ENCODE measurements at regions not wholly inside any gene's neighbourhood (a gene's known extent, or its start where the extent isn't known, plus 50 kb on each side); places are given as distances from the start of the nearest gene placed in this dataset.
A peak's percentile ranks its signal among the peaks of the same experiment; 100 is the strongest.

GRCh38 chr2:194549387-194549786, 1107.6 kb upstream of the SLC39A10 start:
- Histone ChIP-seq H3K27me3 (ENCODE audit: control insufficient read depth, insufficient read depth, low read length) (no peaks in the 10 kb centered on the region), H3K4me1 (ENCODE audit: control insufficient read depth in 2 of 3, insufficient read depth in 2 of 3, low read depth in 1 of 3, low read length in 3 of 3) (no peaks in the 10 kb centered on the region), H3K27ac (ENCODE audit: low read depth in 2 of 2, low read length in 2 of 2) (no peak overlapping the region), H3K4me3 (ENCODE audit: low read length in 3 of 3) (no peak overlapping the region), H3K36me3 (ENCODE audit: control insufficient read depth in 2 of 3, insufficient read depth in 3 of 3, low read length in 3 of 3) (no peaks in the 10 kb centered on the region), H3K9me3 (ENCODE audit: control insufficient read depth in 2 of 3, insufficient read depth in 1 of 3, low read length in 3 of 3) (peaks cover 0 to 2% (median 0%) of the 10 kb centered on the region in 3 donors), H3K9ac (ENCODE audit: low read length in 3 of 3) (no peak overlapping the region)
- intact Hi-C loops (cut with DNase I): no loop called here
- FAIRE-seq (no peak), DNase-seq (no peak)
- TF ChIP-seq CTCF (IDR thresholded peaks at IDR 0.05; ENCODE audit: borderline replicate concordance, extremely low read depth, insufficient read depth): no peak

GRCh38 chr2:194545978-194546377, 1111.0 kb upstream of the SLC39A10 start:
- Histone ChIP-seq H3K27me3 (ENCODE audit: control insufficient read depth, insufficient read depth, low read length) (no peaks in the 10 kb centered on the region), H3K9ac (ENCODE audit: low read length in 3 of 3) (no peak overlapping the region), H3K36me3 (ENCODE audit: control insufficient read depth in 2 of 3, insufficient read depth in 3 of 3, low read length in 3 of 3) (no peaks in the 10 kb centered on the region), H3K27ac (ENCODE audit: low read depth in 2 of 2, low read length in 2 of 2) (no peak overlapping the region), H3K9me3 (ENCODE audit: control insufficient read depth in 2 of 3, insufficient read depth in 1 of 3, low read length in 3 of 3) (peaks cover 0 to 2% (median 0%) of the 10 kb centered on the region in 3 donors), H3K4me1 (ENCODE audit: control insufficient read depth in 2 of 3, insufficient read depth in 2 of 3, low read depth in 1 of 3, low read length in 3 of 3) (no peaks in the 10 kb centered on the region), H3K4me3 (ENCODE audit: low read length in 3 of 3) (no peak overlapping the region)
- TF ChIP-seq CTCF (IDR thresholded peaks at IDR 0.05; ENCODE audit: borderline replicate concordance, extremely low read depth, insufficient read depth): no peak
- peak; percentile 64 for FAIRE-seq
- peak in 2 of 5 donors; percentile 10 to 12 for DNase-seq
- intact Hi-C loops (cut with DNase I): no loop called here

GRCh38 chr2:194539425-194539824, 1117.6 kb upstream of the SLC39A10 start:
- Histone ChIP-seq H3K4me1 (ENCODE audit: control insufficient read depth in 2 of 3, insufficient read depth in 2 of 3, low read depth in 1 of 3, low read length in 3 of 3) (no peaks in the 10 kb centered on the region), H3K9me3 (ENCODE audit: control insufficient read depth in 2 of 3, insufficient read depth in 1 of 3, low read length in 3 of 3) (no peaks in the 10 kb centered on the region), H3K27ac (ENCODE audit: low read depth in 2 of 2, low read length in 2 of 2) (no peak overlapping the region), H3K9ac (ENCODE audit: low read length in 3 of 3) (no peak overlapping the region), H3K36me3 (ENCODE audit: control insufficient read depth in 2 of 3, insufficient read depth in 3 of 3, low read length in 3 of 3) (no peaks in the 10 kb centered on the region), H3K4me3 (ENCODE audit: low read length in 3 of 3) (no peak overlapping the region), H3K27me3 (ENCODE audit: control insufficient read depth, insufficient read depth, low read length) (no peaks in the 10 kb centered on the region)
- TF ChIP-seq CTCF (IDR thresholded peaks at IDR 0.05; ENCODE audit: borderline replicate concordance, extremely low read depth, insufficient read depth): no peak
- DNase-seq (no peak), FAIRE-seq (no peak)
- intact Hi-C loops (cut with DNase I): no loop called here

- Histone ChIP-seq H3K27me3 (ENCODE audit: control insufficient read depth, insufficient read depth, low read length) (no peaks in the 10 kb centered on the region), H3K9ac (ENCODE audit: low read length in 3 of 3) (no peak overlapping the region), H3K4me1 (ENCODE audit: control insufficient read depth in 2 of 3, insufficient read depth in 2 of 3, low read depth in 1 of 3, low read length in 3 of 3) (no peaks in the 10 kb centered on the region), H3K27ac (ENCODE audit: low read depth in 2 of 2, low read length in 2 of 2) (no peak overlapping the region), H3K9me3 (ENCODE audit: control insufficient read depth in 2 of 3, insufficient read depth in 1 of 3, low read length in 3 of 3) (no peaks in the 10 kb centered on the region), H3K4me3 (ENCODE audit: low read length in 3 of 3) (no peak overlapping the region), H3K36me3 (ENCODE audit: control insufficient read depth in 2 of 3, insufficient read depth in 3 of 3, low read length in 3 of 3) (no peaks in the 10 kb centered on the region)
- intact Hi-C loops (cut with DNase I): no loop called here
- no peak for FAIRE-seq
- no peak for TF ChIP-seq CTCF (IDR thresholded peaks at IDR 0.05; ENCODE audit: borderline replicate concordance, extremely low read depth, insufficient read depth)
- no peak for DNase-seq
Measured at GRCh38 chr2:194526121-194526520, 1130.9 kb upstream of the SLC39A10 start.
